ENCODE measurements at regions not wholly inside any gene's neighbourhood (a gene's known extent, or its start where the extent isn't known, plus 50 kb on each side); places are given as distances from the start of the nearest gene placed in this dataset.

DNA sequence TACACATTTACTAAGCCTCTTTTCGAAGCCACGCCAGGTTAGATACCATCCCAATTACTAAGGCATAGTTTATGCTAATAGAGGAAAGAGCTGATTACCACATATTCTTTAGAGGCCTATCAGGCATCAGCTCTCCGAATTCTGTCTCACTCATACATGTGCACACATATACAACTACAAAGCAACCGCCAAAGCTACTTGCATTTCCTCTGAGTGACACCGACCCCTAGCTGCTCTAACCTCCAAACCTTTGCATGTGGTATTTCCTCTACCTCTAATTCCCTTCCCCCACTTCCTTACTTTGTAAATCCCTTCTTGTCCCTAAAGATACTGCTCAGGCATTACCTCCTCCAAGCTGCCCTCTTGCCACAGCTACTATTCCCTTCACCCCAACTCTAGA is 107.2 kb downstream of the DUSP6 start:
- DNase-seq (ENCODE audit: low read depth, low spot score), result no peak
- POLR2A ChIA-PET, result no interaction called here
- CTCF ChIA-PET, result no interaction called here

DNA sequence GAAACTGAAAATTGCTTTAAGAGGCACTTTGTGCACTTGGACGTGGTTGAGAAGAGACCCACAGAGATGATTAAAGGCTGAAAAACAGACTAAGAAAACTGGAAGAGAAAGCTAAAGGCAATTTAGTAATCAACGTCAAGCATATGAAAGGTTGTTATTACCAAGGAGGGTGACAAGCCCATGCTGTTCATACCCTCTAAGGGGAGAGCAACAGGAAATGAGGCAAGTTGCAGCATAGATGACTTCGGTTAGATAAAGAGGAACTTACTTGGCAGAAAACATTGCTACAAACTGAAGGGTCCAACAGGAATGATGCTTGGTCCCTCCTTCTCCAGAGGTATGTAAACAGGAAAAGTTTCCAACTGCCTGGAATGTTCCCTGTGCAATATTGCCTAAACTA is 107.8 kb downstream of the DUSP6 start:
- TF ChIP-seq, protein P1, sequence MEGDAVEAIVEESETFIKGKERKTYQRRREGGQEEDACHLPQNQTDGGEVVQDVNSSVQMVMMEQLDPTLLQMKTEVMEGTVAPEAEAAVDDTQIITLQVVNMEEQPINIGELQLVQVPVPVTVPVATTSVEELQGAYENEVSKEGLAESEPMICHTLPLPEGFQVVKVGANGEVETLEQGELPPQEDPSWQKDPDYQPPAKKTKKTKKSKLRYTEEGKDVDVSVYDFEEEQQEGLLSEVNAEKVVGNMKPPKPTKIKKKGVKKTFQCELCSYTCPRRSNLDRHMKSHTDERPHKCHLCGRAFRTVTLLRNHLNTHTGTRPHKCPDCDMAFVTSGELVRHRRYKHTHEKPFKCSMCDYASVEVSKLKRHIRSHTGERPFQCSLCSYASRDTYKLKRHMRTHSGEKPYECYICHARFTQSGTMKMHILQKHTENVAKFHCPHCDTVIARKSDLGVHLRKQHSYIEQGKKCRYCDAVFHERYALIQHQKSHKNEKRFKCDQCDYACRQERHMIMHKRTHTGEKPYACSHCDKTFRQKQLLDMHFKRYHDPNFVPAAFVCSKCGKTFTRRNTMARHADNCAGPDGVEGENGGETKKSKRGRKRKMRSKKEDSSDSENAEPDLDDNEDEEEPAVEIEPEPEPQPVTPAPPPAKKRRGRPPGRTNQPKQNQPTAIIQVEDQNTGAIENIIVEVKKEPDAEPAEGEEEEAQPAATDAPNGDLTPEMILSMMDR (IDR thresholded peaks at IDR 0.05; ENCODE audit: insufficient read depth, low read length, missing control alignments), result no peak
- DNase-seq (ENCODE audit: low read depth, low spot score), result no peak
- H3K4me3 ChIP-seq (ENCODE audit: low read depth, low read length), result no peak overlapping the region
- ChIA-PET CTCF (interaction anchor here (1.0 kb wide), 1 partner anchor 220 kb away, joined by 3 read pairs; no protein-coding TSS in a partner anchor), POLR2A (no interaction called here)

More for the DNA sequence above, 107.2 kb downstream of the DUSP6 start:
- no peak overlapping the region for H3K4me3 ChIP-seq (ENCODE audit: low read depth, low read length)
- TF ChIP-seq, protein P1 (IDR thresholded peaks at IDR 0.05; ENCODE audit: insufficient read depth, low read length, missing control alignments), result no peak

DNA sequence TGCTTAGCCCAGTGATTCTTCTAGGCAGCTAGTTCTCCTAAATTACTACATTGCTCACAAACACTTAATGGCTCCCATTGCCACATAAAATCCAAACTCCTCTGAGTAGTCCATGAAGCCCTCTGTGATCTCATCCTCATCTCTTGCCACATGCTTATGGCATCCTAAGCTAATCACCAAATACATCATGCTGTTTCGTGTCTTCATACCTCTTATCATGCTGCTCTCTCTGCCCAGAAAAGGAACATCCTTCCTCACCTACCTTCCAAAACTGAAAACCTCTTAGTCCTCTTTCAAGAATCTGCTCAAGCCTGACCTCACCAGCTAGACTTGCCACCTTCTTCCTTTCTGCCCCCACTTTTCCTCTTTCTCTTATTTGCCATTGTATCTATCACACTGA is 108.5 kb downstream of the DUSP6 start:
- DNase-seq (ENCODE audit: low read depth, low spot score), result no peak
- ChIA-PET CTCF (interaction anchor here (1.0 kb wide), 1 partner anchor 220 kb away, joined by 3 read pairs; no protein-coding TSS in a partner anchor), POLR2A (no interaction called here)
- TF ChIP-seq, protein P1 (IDR thresholded peaks at IDR 0.05; ENCODE audit: insufficient read depth, low read length, missing control alignments), result no peak
- H3K4me3 ChIP-seq (ENCODE audit: low read depth, low read length), result no peak overlapping the region

DNA sequence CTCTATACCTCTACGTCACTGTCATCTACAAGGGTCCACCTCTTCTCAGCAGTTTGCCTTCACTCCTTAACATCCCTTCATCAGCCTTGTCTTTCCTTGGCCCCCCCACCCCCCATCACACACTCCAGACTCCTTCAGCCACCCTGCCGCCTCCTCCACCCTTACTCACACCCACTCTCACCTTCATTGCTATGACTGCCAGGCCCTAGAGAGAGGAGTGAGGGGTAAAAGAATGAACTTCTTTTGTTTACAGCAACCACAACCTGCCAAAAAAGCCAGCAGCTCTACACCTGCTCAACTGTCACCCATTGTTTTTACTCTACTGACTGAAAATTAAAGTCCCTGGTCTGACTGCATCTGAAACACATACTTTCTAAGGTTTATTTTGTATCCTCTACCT is 112.8 kb downstream of the DUSP6 start:
- TF ChIP-seq, protein P1 (IDR thresholded peaks at IDR 0.05; ENCODE audit: insufficient read depth, low read length, missing control alignments), result no peak

DNA sequence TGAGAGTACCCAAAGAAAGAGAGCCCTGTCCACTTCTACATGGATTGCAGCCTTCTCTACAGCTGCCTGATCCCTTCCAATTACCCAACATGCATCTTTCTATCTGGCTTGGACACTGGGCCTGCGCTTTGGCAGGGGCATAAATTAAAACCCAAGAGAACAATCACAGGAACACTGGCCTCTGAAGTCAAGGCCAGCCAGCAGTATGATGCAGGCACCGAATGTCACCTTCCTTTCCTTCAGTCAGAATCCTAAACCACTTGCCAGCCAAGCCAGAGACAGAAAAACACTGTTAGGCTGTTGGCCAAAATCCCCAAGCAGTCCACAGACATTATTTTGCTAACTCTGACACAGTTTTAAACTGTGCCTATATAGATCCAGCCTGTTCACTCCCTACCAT is 113.7 kb downstream of the DUSP6 start:
- CTCF ChIA-PET, result interaction anchor here (1.8 kb wide), 1 partner anchor 9 kb away, joined by 11 read pairs; no protein-coding TSS in a partner anchor
- POLR2A ChIA-PET, result no interaction called here
- TF ChIP-seq, protein P1 (IDR thresholded peaks at IDR 0.05; ENCODE audit: insufficient read depth, low read length, missing control alignments), result no peak
- no peak overlapping the region for H3K4me3 ChIP-seq (ENCODE audit: low read depth, low read length)
- no peak for DNase-seq (ENCODE audit: low read depth, low spot score)

More for the DNA sequence above, 112.8 kb downstream of the DUSP6 start:
- no peak for DNase-seq (ENCODE audit: low read depth, low spot score)
- H3K4me3 ChIP-seq (ENCODE audit: low read depth, low read length), result no peak overlapping the region
- ChIA-PET CTCF (no interaction called here), POLR2A (no interaction called here)

DNA sequence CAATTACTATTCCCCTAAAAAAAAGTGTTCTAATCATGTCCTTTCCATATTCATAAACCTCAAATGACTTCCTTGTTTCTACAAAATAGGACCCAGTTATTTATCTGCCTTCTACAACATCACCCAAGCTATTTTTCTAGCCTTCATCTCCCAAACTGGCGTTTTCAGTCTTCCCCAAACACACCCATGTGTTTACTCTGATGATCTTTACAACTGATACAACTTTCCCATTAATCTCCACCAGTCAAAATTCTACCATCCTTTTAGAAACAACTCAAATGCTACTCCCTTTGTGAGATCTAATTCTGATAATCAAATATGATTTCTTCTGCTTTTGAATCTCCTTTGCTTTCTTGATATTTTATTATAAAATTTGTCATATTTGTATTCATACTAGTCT is 114.5 kb downstream of the DUSP6 start:
- POLR2A ChIA-PET, result no interaction called here
- DNase-seq (ENCODE audit: low read depth, low spot score), result no peak
- TF ChIP-seq, protein P1 (IDR thresholded peaks at IDR 0.05; ENCODE audit: insufficient read depth, low read length, missing control alignments), result no peak
- no peak overlapping the region for H3K4me3 ChIP-seq (ENCODE audit: low read depth, low read length)
- CTCF ChIA-PET, result interaction anchor here (0.8 to 1.8 kb wide), 3 partner anchors 8 to 14 kb away, joined by 3 to 11 read pairs (median 3); no protein-coding TSS in a partner anchor
